ENCODE measurements at regions not wholly inside any gene's neighbourhood (a gene's known extent, or its start where the extent isn't known, plus 50 kb on each side); places are given as distances from the start of the nearest gene placed in this dataset.

GRCh38 chr18:22005191-22005841 is 164.1 kb upstream of the GATA6 start (continued):
- TF ChIP-seq CEBPB (IDR thresholded peaks at IDR 0.05; ENCODE audit: borderline replicate concordance in 1 of 2, low read depth in 2 of 2, low read length in 2 of 2) (no peak), SIX5 (IDR thresholded peaks at IDR 0.05; ENCODE audit: low read depth, low read length, severe bottlenecking) (no peak), RB1 (IDR thresholded peaks at IDR 0.05; ENCODE audit: borderline replicate concordance) (no peak)

- ChIA-PET CTCF (no interaction called here), RAD21 (ENCODE audit: unreplicated experiment) (no interaction called here), POLR2A (no interaction called here), SMC1A (ENCODE audit: uncharacterized antibody, unreplicated experiment) (no interaction called here)
- no TSS peak for BruUV-seq (replicated peaks)
- intact Hi-C loops (cut with micrococcal nuclease; ENCODE audit: unreplicated experiment), result no loop called here
- Histone ChIP-seq H3K9ac (ENCODE audit: control insufficient read depth, insufficient read depth, low read length) (no peak overlapping the region), H3K36me3 (ENCODE audit: control insufficient read depth in 2 of 2, insufficient read depth in 2 of 2, low read length in 1 of 2) (no peaks in the 10 kb centered on the region), H4K20me1 (ENCODE audit: control insufficient read depth, insufficient read depth) (no peaks in the 10 kb centered on the region), H3K9me3 (replicated peaks; ENCODE audit: control insufficient read depth, insufficient read depth, low read length) (no peaks in the 10 kb centered on the region), H3K4me1 (ENCODE audit: control insufficient read depth, insufficient read depth, low read length) (no peaks in the 10 kb centered on the region), H3K79me2 (ENCODE audit: control insufficient read depth, insufficient read depth, low read length) (no peaks in the 10 kb centered on the region), H3K27ac (ENCODE audit: control insufficient read depth, insufficient read depth) (no peak overlapping the region), H3K27me3 (replicated peaks in 1 of 2; ENCODE audit: control insufficient read depth in 2 of 2, insufficient read depth in 2 of 2, low read length in 1 of 2) (no peaks in the 10 kb centered on the region), H3K4me2 (ENCODE audit: control insufficient read depth, insufficient read depth) (no peak overlapping the region), H2AFZ (ENCODE audit: control insufficient read depth, low read depth, low read length) (no peak overlapping the region), H3K4me3 (no peak overlapping the region)
- in situ Hi-C loops (cut with MboI), result no loop called here
- TF ChIP-seq BCLAF1 (IDR thresholded peaks at IDR 0.05) (no peak), MTA2 (IDR thresholded peaks at IDR 0.05; ENCODE audit: low read depth) (no peak), ZZZ3 (IDR thresholded peaks at IDR 0.05; ENCODE audit: control insufficient read depth, insufficient read length, low read depth) (no peak), RCOR1 (conservative IDR thresholded peaks at IDR 0.05; ENCODE audit: low read depth, low read length) (no peak), PBX3 (IDR thresholded peaks at IDR 0.05; ENCODE audit: insufficient replicate concordance, low read depth, low read length) (no peak), RAD51 (IDR thresholded peaks at IDR 0.05) (no peak), SMARCA5 (IDR thresholded peaks at IDR 0.05) (no peak), YBX1 (IDR thresholded peaks at IDR 0.05) (no peak), IKZF1 (conservative IDR thresholded peaks at IDR 0.05) (no peak), FOXK2 (IDR thresholded peaks at IDR 0.05) (no peak), IKZF2 (IDR thresholded peaks at IDR 0.05) (no peak), PML (IDR thresholded peaks at IDR 0.05; ENCODE audit: low read length) (no peak), EZH2 (IDR thresholded peaks at IDR 0.05; ENCODE audit: borderline replicate concordance, control insufficient read depth, low read depth, low read length) (no peak)
- no peak for DNase-seq (ENCODE audit: low read depth, low spot score)
- WGBS (ENCODE audit: insufficient coverage, insufficient replicate concordance, low lambda C conversion rate, missing lambda C conversion rate), result 46% methylated on average over 2 of the region's 2 CpGs
- no peak for ATAC-seq
- FAIRE-seq, result no peak
These were observed 162.9 kb upstream of the GATA6 start for GRCh38 chr18:22006458-22006857.
